ENCODE measurements at regions not wholly inside any gene's neighbourhood (a gene's known extent, or its start where the extent isn't known, plus 50 kb on each side); places are given as distances from the start of the nearest gene placed in this dataset.

- no peaks in the 10 kb centered on the region for H3K23me2 ChIP-seq (ENCODE audit: low read depth, low read length)
- H4K91ac ChIP-seq (replicated peaks; ENCODE audit: insufficient read length, low read length), result no peak overlapping the region
- H4K5ac ChIP-seq (ENCODE audit: insufficient read length, low read depth, low read length), result no peak overlapping the region
- TF ChIP-seq E2F6 (IDR thresholded peaks at IDR 0.05), result no peak
- TF ChIP-seq USF2 (IDR thresholded peaks at IDR 0.05; ENCODE audit: low read length), result no peak
- TF ChIP-seq YY1 (IDR thresholded peaks at IDR 0.05; ENCODE audit: low read depth, low read length), result no peak
- no peak for TF ChIP-seq CEBPB (IDR thresholded peaks at IDR 0.05; ENCODE audit: low read depth, low read length)
- TF ChIP-seq POU5F1 (IDR thresholded peaks at IDR 0.05; ENCODE audit: low read depth, low read length), result no peak
- TF ChIP-seq SRF (IDR thresholded peaks at IDR 0.05; ENCODE audit: low read depth, low read length), result no peak
- TF ChIP-seq BRCA1 (IDR thresholded peaks at IDR 0.05; ENCODE audit: low read depth, low read length), result no peak
- no peak for TF ChIP-seq TAF7 (optimal IDR thresholded peaks at IDR 0.05; ENCODE audit: borderline replicate concordance, low read depth, low read length)
- TF ChIP-seq SAP30 (IDR thresholded peaks at IDR 0.05; ENCODE audit: insufficient read depth, insufficient replicate concordance, low read length), result no peak
- H3K27ac ChIP-seq (ENCODE audit: low read depth, low read length), result no peak overlapping the region
- H3K9ac ChIP-seq (replicated peaks in 1 of 4; ENCODE audit: extremely low read depth in 1 of 4, low read depth in 3 of 4, low read length in 3 of 4), result no peak overlapping the region
- FAIRE-seq, result no peak
- H3K9me3 ChIP-seq (ENCODE audit: insufficient read depth in 2 of 2, low read depth in 1 of 2, low read length in 1 of 2), result no peaks in the 10 kb centered on the region
- ChIA-PET CTCF (ENCODE audit: partially characterized antibody) (no interaction called here), POLR2A (ENCODE audit: partially characterized antibody) (no interaction called here)
- H2AFZ ChIP-seq (ENCODE audit: low read length), result no peak overlapping the region
- 92% methylated on average over 5 of the region's 5 CpGs; no CpG with 5 or more reads in 1 of the 2 experiments for WGBS, 2 experiments (ENCODE audit: extremely low coverage in 1 of 2, insufficient coverage in 1 of 2, insufficient read length in 1 of 2, insufficient replicate concordance in 2 of 2, low coverage in 1 of 2, low lambda C conversion rate in 2 of 2, missing lambda C conversion rate in 1 of 2)
- H3K36me3 ChIP-seq (ENCODE audit: control insufficient read depth in 2 of 4, insufficient read depth in 4 of 4, low read length in 3 of 4), result no peaks in the 10 kb centered on the region; a peak in 1 of 8 replicates
- no peak overlapping the region for H2BK15ac ChIP-seq (ENCODE audit: low read length)
- no peak overlapping the region for H3K56ac ChIP-seq (replicated peaks; ENCODE audit: insufficient read length, low read depth, low read length)
- no peaks in the 10 kb centered on the region for H3K4me1 ChIP-seq (replicated peaks in 1 of 4; ENCODE audit: control insufficient read depth in 3 of 4, insufficient read depth in 4 of 4, low read length in 3 of 4)
- DNase-seq (ENCODE audit: low read depth in 1 of 2, low spot score in 2 of 2), result no peak
- no peak overlapping the region for H3K4me3 ChIP-seq (ENCODE audit: extremely low read depth in 1 of 4, insufficient read depth in 2 of 4, low read depth in 3 of 4, low read length in 4 of 4)
- no peak overlapping the region for H2BK120ac ChIP-seq (replicated peaks; ENCODE audit: low read depth, low read length)
- no peak overlapping the region for H3K23ac ChIP-seq (ENCODE audit: insufficient read length)
- no peak overlapping the region for H3K4me2 ChIP-seq (ENCODE audit: insufficient read depth in 1 of 2, low read depth in 2 of 2, low read length in 2 of 2)
- no peak overlapping the region for H3K14ac ChIP-seq (ENCODE audit: insufficient read length)
- H3K79me1 ChIP-seq (ENCODE audit: low read depth, low read length), result no peaks in the 10 kb centered on the region
- no peaks in the 10 kb centered on the region for H3K27me3 ChIP-seq (replicated peaks in 1 of 4; ENCODE audit: control insufficient read depth in 3 of 4, extremely low read depth in 1 of 4, insufficient read depth in 3 of 4, low read length in 3 of 4)
- no peak overlapping the region for H2AK5ac ChIP-seq (ENCODE audit: low read depth, low read length)
- no peaks in the 10 kb centered on the region for H4K20me1 ChIP-seq (replicated peaks in 1 of 2; ENCODE audit: control insufficient read depth in 1 of 2, insufficient read depth in 2 of 2, low read length in 2 of 2)
- H2BK5ac ChIP-seq (ENCODE audit: low read depth, low read length), result no peak overlapping the region
- H3K79me2 ChIP-seq (ENCODE audit: control insufficient read depth in 1 of 2, insufficient read depth in 2 of 2, low read length in 2 of 2), result no peaks in the 10 kb centered on the region
- H3K18ac ChIP-seq (ENCODE audit: extremely low read depth, low read length), result no peak overlapping the region
- H3K4ac ChIP-seq (replicated peaks; ENCODE audit: insufficient read length, low read depth, low read length), result no peak overlapping the region
- no peak overlapping the region for H2BK12ac ChIP-seq (ENCODE audit: low read depth, low read length)
- H4K8ac ChIP-seq (ENCODE audit: extremely low read depth, insufficient read depth, low read length), result no peak overlapping the region
- H2BK20ac ChIP-seq (ENCODE audit: low read length), result no peak overlapping the region
Measured at GRCh38 chr9:31364171-31364570, 1020.3 kb upstream of the ACO1 start.
